ENCODE measurements at regions not wholly inside any gene's neighbourhood (a gene's known extent, or its start where the extent isn't known, plus 50 kb on each side); places are given as distances from the start of the nearest gene placed in this dataset.

DNA sequence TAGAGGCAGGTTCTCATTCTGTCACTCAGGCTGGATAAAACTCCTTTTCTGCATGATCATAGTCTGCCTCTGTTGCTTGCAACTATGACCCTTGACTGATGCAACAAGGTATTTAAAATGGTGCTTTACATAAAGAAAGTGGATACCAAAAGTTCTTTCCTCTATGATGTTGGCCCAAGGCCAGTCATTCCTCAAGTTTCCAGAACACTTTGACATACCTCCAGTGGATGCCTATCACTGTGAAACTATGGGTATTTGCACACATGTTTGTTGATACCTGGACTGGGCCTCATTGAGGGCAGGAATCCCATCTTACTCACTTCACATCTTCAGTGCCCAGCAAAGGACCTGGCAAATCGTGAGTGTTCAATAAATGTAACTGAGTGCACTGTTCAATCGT lies 159.0 kb upstream of the ZC3H12C start:
- peaks cover 2 to 4% of the 10 kb centered on the region in 2 donors for H3K27me3 Mint-ChIP-seq

DNA sequence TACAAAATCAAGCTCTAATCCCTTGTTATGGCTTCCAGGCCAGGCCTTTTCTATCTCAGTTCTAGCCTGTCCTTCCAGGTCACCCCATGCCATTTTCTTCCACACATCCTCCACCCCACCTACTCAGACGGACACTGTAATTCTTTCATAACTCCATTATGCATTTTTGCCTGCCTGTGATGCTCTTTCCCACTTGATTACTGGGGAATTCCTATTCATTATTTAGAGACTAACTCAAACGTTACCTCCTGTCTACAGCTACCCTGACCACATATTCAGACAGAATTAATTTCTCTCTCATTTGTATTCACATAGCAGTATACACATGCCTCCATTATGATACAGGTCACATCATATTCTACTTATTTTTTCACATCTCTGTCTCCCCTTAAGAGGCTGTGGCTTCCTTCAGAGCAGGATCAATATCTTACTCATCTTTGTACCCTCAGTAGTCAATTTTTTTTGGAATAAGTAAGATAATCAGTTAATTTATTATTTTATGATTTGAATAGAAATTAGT lies 156.5 kb upstream of the ZC3H12C start:
- Histone ChIP-seq H3K4me1 (ENCODE audit: insufficient read depth, low read length) (no peaks in the 10 kb centered on the region), H3K27me3 (ENCODE audit: insufficient read depth, low read length) (no peaks in the 10 kb centered on the region), H3K27ac (ENCODE audit: low read depth, low read length) (no peak overlapping the region), H3K4me3 (ENCODE audit: low read length in 2 of 2) (no peak overlapping the region), H3K9me3 (ENCODE audit: control insufficient read depth in 1 of 2, low read length in 2 of 2) (no peaks in the 10 kb centered on the region), H3K36me3 (ENCODE audit: insufficient read depth, low read length) (no peaks in the 10 kb centered on the region)
- CTCF ChIA-PET (ENCODE audit: partially characterized antibody), result no interaction called here
- DNase-seq, result no peak
- Mint-ChIP-seq H3K4me3 (no peak overlapping the region), H3K36me3 (no peaks in the 10 kb centered on the region), H3K27me3 (peaks cover 4 to 6% of the 10 kb centered on the region in 2 donors), H3K9me3 (peaks cover 0 to 3% (median 0%) of the 10 kb centered on the region in 8 donors), H3K27ac (no peak overlapping the region), H3K4me1 (no peaks in the 10 kb centered on the region)
- POLR2A ChIA-PET (ENCODE audit: partially characterized antibody), result no interaction called here
- intact Hi-C loops (cut with micrococcal nuclease), result no loop called here

More for the DNA sequence above, 159.0 kb upstream of the ZC3H12C start:
- Histone ChIP-seq H3K4me3 (ENCODE audit: low read length in 2 of 2) (no peak overlapping the region), H3K4me1 (ENCODE audit: insufficient read depth, low read length) (no peaks in the 10 kb centered on the region), H3K36me3 (ENCODE audit: insufficient read depth, low read length) (no peaks in the 10 kb centered on the region), H3K27ac (ENCODE audit: low read depth, low read length) (no peak overlapping the region), H3K9me3 (ENCODE audit: control insufficient read depth in 1 of 2, low read length in 2 of 2) (no peaks in the 10 kb centered on the region), H3K27me3 (ENCODE audit: insufficient read depth, low read length) (no peaks in the 10 kb centered on the region)
- Mint-ChIP-seq H3K4me1 (no peaks in the 10 kb centered on the region), H3K27ac (no peak overlapping the region), H3K9me3 (peaks cover 0 to 2% (median 0%) of the 10 kb centered on the region in 8 donors), H3K36me3 (no peaks in the 10 kb centered on the region), H3K4me3 (no peak overlapping the region)
- POLR2A ChIA-PET (ENCODE audit: partially characterized antibody), result no interaction called here
- no peak for DNase-seq
- intact Hi-C loops (cut with micrococcal nuclease), result no loop called here
- CTCF ChIA-PET (ENCODE audit: partially characterized antibody), result no interaction called here

DNA sequence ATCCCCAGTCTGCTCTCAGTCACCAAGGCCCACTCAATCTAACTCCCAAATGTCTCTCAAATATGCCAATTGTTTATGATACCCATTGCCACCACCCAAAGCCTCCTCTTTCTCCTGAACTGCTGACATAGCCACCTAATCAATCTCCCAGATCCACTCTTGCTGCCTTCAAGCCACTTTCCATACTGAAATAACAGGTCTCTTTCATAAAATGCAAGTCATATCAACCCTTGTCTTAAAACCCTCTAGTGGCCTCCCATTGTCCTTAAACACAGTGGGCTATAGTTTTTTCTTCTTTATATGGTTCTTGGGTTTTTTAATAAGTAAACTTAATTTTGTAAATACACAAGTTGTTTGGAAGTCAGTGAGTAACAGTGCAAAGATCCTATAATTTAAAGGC lies 155.2 kb upstream of the ZC3H12C start:
- intact Hi-C loops (cut with micrococcal nuclease), result no loop called here
- CTCF ChIA-PET (ENCODE audit: partially characterized antibody), result no interaction called here
- no peak overlapping the region for H3K27ac Mint-ChIP-seq

DNA sequence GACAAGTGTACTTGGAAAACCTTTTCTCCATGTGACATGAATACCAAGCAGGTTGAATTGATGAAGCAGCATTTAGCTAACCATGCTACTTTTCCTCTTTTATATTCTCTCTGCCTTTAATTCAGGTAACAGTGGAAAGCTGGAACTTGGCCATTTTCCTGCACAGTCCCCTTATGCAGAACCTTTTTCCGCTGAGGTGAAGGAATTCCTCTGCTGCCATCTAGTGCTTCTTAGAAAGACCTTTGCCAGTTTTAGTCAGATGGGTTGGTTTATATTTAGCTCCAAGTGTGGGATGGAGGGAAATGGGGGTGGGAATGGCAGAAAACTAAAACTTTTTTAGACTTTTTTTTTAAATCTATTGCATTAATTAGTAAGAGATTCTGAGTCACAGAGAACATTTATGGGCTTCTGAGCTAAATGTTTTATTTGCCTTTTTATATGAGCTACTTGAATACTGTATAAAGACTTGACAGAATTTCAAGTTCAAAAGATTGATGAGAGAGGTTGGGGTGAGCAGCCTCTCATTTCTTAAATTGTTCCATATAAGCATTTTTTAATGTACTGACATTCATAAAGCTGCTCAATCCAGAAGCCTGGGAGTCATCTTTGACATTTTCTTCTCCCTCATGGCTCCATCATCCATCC lies 153.9 kb upstream of the ZC3H12C start:
- Histone ChIP-seq H3K4me3 (ENCODE audit: low read length in 2 of 2) (no peak overlapping the region), H3K27me3 (ENCODE audit: insufficient read depth, low read length) (no peaks in the 10 kb centered on the region), H3K36me3 (ENCODE audit: insufficient read depth, low read length) (no peaks in the 10 kb centered on the region), H3K4me1 (ENCODE audit: insufficient read depth, low read length) (no peaks in the 10 kb centered on the region), H3K27ac (ENCODE audit: low read depth, low read length) (no peak overlapping the region), H3K9me3 (ENCODE audit: control insufficient read depth in 1 of 2, low read length in 2 of 2) (no peaks in the 10 kb centered on the region)
- CTCF ChIA-PET (ENCODE audit: partially characterized antibody), result no interaction called here
- POLR2A ChIA-PET (ENCODE audit: partially characterized antibody), result no interaction called here
- H3K4me3 Mint-ChIP-seq, result no peak overlapping the region
- H3K27me3 Mint-ChIP-seq, result peaks cover 4 to 8% of the 10 kb centered on the region in 2 donors
- no peak for DNase-seq
- intact Hi-C loops (cut with micrococcal nuclease), result no loop called here
- peaks cover 0 to 6% (median 0%) of the 10 kb centered on the region in 8 donors for H3K9me3 Mint-ChIP-seq
- H3K4me1 Mint-ChIP-seq, result no peaks in the 10 kb centered on the region
- no peaks in the 10 kb centered on the region for H3K36me3 Mint-ChIP-seq
- no peak overlapping the region for H3K27ac Mint-ChIP-seq

More for the DNA sequence above, 155.2 kb upstream of the ZC3H12C start:
- H3K27me3 Mint-ChIP-seq, result peaks cover 4 to 8% of the 10 kb centered on the region in 2 donors
- H3K36me3 ChIP-seq (ENCODE audit: insufficient read depth, low read length), result no peaks in the 10 kb centered on the region
- H3K36me3 Mint-ChIP-seq, result no peaks in the 10 kb centered on the region
- no peak overlapping the region for H3K4me3 Mint-ChIP-seq
- no peaks in the 10 kb centered on the region for H3K9me3 ChIP-seq (ENCODE audit: control insufficient read depth in 1 of 2, low read length in 2 of 2)
- no peak for DNase-seq
- H3K27me3 ChIP-seq (ENCODE audit: insufficient read depth, low read length), result no peaks in the 10 kb centered on the region
- peaks cover 0 to 6% (median 0%) of the 10 kb centered on the region in 8 donors for H3K9me3 Mint-ChIP-seq
- no peak overlapping the region for H3K4me3 ChIP-seq (ENCODE audit: low read length in 2 of 2)
- no peaks in the 10 kb centered on the region for H3K4me1 ChIP-seq (ENCODE audit: insufficient read depth, low read length)
- POLR2A ChIA-PET (ENCODE audit: partially characterized antibody), result no interaction called here
- no peak overlapping the region for H3K27ac ChIP-seq (ENCODE audit: low read depth, low read length)
- no peaks in the 10 kb centered on the region for H3K4me1 Mint-ChIP-seq

DNA sequence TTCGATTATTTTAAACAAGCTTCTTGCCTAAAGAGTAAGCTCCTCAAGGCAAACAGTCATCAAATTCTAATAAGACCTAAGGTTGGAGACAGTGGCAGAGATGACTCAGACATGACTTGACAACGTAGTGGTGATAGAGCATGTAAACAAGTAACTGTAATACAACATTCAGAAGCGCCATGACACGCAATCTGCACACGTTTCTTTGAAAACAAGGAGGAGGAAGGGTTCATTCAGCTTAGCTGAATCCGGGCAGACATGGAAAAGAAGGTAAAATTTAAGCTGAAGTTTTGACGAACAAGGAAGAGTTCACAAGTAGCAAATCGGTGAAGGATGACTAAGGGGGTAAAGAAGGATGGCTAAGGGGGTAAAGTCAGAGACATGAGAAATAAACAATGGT lies 152.4 kb upstream of the ZC3H12C start:
- Histone ChIP-seq H3K9me3 (ENCODE audit: control insufficient read depth in 1 of 2, low read length in 2 of 2) (no peaks in the 10 kb centered on the region), H3K27ac (ENCODE audit: low read depth, low read length) (no peak overlapping the region), H3K27me3 (ENCODE audit: insufficient read depth, low read length) (no peaks in the 10 kb centered on the region), H3K36me3 (ENCODE audit: insufficient read depth, low read length) (no peaks in the 10 kb centered on the region), H3K4me3 (ENCODE audit: low read length in 2 of 2) (no peak overlapping the region), H3K4me1 (ENCODE audit: insufficient read depth, low read length) (no peaks in the 10 kb centered on the region)
- Mint-ChIP-seq H3K4me1 (peaks cover 0 to under 1% (median under 1%) of the 10 kb centered on the region in 4 donors), H3K9me3 (peaks cover 0 to 6% (median 0%) of the 10 kb centered on the region in 8 donors), H3K4me3 (no peak overlapping the region), H3K36me3 (no peaks in the 10 kb centered on the region), H3K27ac (no peak overlapping the region), H3K27me3 (peaks cover 6 to 12% of the 10 kb centered on the region in 2 donors)
- ChIA-PET CTCF (ENCODE audit: partially characterized antibody) (no interaction called here), POLR2A (ENCODE audit: partially characterized antibody) (interaction anchor here (0.6 kb wide), 1 partner anchor 269 kb away, joined by 3 read pairs; no protein-coding TSS in a partner anchor)
- DNase-seq, result no peak
- intact Hi-C loops (cut with micrococcal nuclease), result no loop called here

DNA sequence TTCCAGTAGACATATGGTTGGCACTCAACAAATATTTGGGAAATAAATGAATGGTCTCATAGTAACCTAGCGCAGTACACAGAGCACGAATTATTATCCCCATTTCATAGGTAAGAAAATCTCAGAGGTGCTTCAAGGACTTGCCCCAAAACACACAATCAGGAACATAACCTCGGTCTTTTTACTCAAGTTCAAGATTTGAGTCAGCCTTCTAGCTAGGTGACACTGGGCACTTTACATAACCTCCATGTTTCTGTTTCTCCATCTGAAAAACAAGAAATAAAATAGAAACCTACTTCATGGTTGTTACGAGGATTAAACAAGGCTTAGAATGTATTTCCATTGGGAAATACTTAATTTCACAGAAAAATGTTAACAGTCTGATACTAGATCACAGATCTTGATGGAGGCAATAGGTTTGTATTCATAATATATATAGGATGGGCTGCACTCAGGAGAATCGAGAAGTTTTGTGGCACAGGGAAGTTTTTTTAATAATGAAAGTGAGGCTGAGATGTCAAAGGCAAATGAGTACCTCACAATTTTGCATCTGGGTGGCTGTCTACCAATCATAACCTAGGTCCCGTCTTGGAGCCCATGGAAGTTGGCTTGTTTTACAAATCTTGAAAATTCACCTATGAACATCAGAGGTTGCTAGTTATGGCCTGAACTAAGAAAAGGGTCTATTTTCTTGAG lies 147.4 kb upstream of the ZC3H12C start:
- no peaks in the 10 kb centered on the region for H3K36me3 ChIP-seq (ENCODE audit: insufficient read depth, low read length)
- peak overlapping the region in 6 of 8 donors; percentile 0 to 76 (median 37) for H3K4me3 Mint-ChIP-seq

DNA sequence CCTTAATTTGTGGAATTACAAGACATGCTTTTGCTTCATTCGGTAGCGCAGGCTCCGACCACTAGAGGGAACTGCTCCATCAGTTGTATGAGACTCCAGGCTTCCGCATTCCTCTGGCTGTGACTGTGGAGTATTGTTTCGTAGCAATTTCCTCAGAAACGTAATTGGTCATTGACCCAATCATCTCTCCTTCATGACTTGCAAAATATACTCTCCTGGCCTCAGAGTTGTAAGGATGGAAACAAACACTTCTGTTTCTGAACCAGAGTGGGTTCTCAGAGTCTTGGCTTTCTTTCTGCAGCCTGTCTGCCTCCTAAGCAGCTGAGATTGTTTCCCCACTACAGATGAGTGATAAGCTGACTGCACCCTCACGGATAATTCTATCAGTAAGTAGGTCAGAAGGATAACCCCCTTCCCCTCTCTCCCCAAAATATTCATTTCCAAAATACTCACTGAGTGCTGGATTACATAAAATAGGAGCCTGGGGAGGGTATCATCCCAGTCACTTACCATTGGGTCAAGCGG lies 146.8 kb upstream of the ZC3H12C start:
- ChIA-PET POLR2A (ENCODE audit: partially characterized antibody) (no interaction called here), CTCF (ENCODE audit: partially characterized antibody) (no interaction called here)
- Mint-ChIP-seq H3K4me1 (peaks cover 0 to 8% (median 6%) of the 10 kb centered on the region in 4 donors), H3K27me3 (peaks cover 1 to 7% of the 10 kb centered on the region in 2 donors), H3K9me3 (peaks cover 0 to 3% (median 0%) of the 10 kb centered on the region in 8 donors), H3K27ac (peak overlapping the region in 1 of 7 donors; percentile 6), H3K36me3 (no peaks in the 10 kb centered on the region), H3K4me3 (peak overlapping the region in 6 of 8 donors; percentile 0 to 76 (median 54))
- Histone ChIP-seq H3K36me3 (ENCODE audit: insufficient read depth, low read length) (no peaks in the 10 kb centered on the region), H3K4me1 (ENCODE audit: insufficient read depth, low read length) (no peaks in the 10 kb centered on the region), H3K27ac (ENCODE audit: low read depth, low read length) (no peak overlapping the region), H3K27me3 (ENCODE audit: insufficient read depth, low read length) (no peaks in the 10 kb centered on the region), H3K9me3 (ENCODE audit: control insufficient read depth in 1 of 2, low read length in 2 of 2) (no peaks in the 10 kb centered on the region), H3K4me3 (ENCODE audit: low read length in 2 of 2) (no peak overlapping the region)
- DNase-seq, result peak in 3 of 5 donors; percentile 4 to 26 (median 5)
- intact Hi-C loops (cut with micrococcal nuclease), result loop anchor here (5.0 kb wide), 2 partner anchors 431 to 1286 kb away; no protein-coding TSS in a partner anchor

More for the DNA sequence above, 147.4 kb upstream of the ZC3H12C start:
- Histone ChIP-seq H3K9me3 (ENCODE audit: control insufficient read depth in 1 of 2, low read length in 2 of 2) (no peaks in the 10 kb centered on the region), H3K27ac (ENCODE audit: low read depth, low read length) (no peak overlapping the region), H3K4me3 (ENCODE audit: low read length in 2 of 2) (no peak overlapping the region), H3K4me1 (ENCODE audit: insufficient read depth, low read length) (no peaks in the 10 kb centered on the region), H3K27me3 (ENCODE audit: insufficient read depth, low read length) (no peaks in the 10 kb centered on the region)
- DNase-seq, result no peak
- H3K36me3 Mint-ChIP-seq, result no peaks in the 10 kb centered on the region
- intact Hi-C loops (cut with micrococcal nuclease), result loop anchor here (5.0 kb wide), 2 partner anchors 432 to 1287 kb away; no protein-coding TSS in a partner anchor
- CTCF ChIA-PET (ENCODE audit: partially characterized antibody), result no interaction called here
- POLR2A ChIA-PET (ENCODE audit: partially characterized antibody), result no interaction called here
- peaks cover 1 to 9% of the 10 kb centered on the region in 2 donors for H3K27me3 Mint-ChIP-seq
- H3K9me3 Mint-ChIP-seq, result peaks cover 0 to 3% (median 0%) of the 10 kb centered on the region in 8 donors
- H3K4me1 Mint-ChIP-seq, result peaks cover 0 to 8% (median 6%) of the 10 kb centered on the region in 4 donors
- no peak overlapping the region for H3K27ac Mint-ChIP-seq

Measured in CD4-positive, alpha-beta memory T cell (primary cell).